Transverse colon (tissue), 4 donors: ENCODE measurements at regions not wholly inside any gene's neighbourhood (a gene's known extent, or its start where the extent isn't known, plus 50 kb on each side); places are given as distances from the start of the nearest gene placed in this dataset.

Source experiments
- EP300 ChIP-seq: sonication (generic); formaldehyde crosslinking; IDR thresholded peaks from one replicate; pipeline ENCODE4 v1.6.1; 2017; ENCODE audit warnings: antibody characterized with exemption, low read depth
- POLR2A ChIP-seq: fragments of 450-650 bp; IDR thresholded peaks from one replicate; pipeline ENCODE4 v1.6.1; 2016; ENCODE audit warnings: antibody characterized with exemption, mild to moderate bottlenecking, moderate library complexity
- POLR2AphosphoS5 ChIP-seq, 3 donors: sonication (generic); formaldehyde crosslinking; IDR thresholded peaks; one replicate each; pipeline ENCODE4 v1.6.1; 2016; ENCODE audit warnings: antibody characterized with exemption in 3 of 3
- TF ChIP-seq, protein P1 (sequence below), 5 experiments: fragments of 200-600 bp in 3 of 5; fragments of 450-650 bp in 2 of 5; sonication (generic) in 3 of 5; IDR thresholded peaks; 1 replicate in 2 of 5; 2 replicates in 3 of 5; pipeline ENCODE4 v1.5.1; 2016 to 2017; ENCODE audit warnings: antibody characterized with exemption in 5 of 5, inconsistent platforms in 3 of 5, mild to moderate bottlenecking in 2 of 5, moderate library complexity in 1 of 5

- TF ChIP-seq POLR2A (no peak), EP300 (no peak), POLR2AphosphoS5 (IDR thresholded peaks at IDR 0.05) (no peak)
- TF ChIP-seq, protein P1, sequence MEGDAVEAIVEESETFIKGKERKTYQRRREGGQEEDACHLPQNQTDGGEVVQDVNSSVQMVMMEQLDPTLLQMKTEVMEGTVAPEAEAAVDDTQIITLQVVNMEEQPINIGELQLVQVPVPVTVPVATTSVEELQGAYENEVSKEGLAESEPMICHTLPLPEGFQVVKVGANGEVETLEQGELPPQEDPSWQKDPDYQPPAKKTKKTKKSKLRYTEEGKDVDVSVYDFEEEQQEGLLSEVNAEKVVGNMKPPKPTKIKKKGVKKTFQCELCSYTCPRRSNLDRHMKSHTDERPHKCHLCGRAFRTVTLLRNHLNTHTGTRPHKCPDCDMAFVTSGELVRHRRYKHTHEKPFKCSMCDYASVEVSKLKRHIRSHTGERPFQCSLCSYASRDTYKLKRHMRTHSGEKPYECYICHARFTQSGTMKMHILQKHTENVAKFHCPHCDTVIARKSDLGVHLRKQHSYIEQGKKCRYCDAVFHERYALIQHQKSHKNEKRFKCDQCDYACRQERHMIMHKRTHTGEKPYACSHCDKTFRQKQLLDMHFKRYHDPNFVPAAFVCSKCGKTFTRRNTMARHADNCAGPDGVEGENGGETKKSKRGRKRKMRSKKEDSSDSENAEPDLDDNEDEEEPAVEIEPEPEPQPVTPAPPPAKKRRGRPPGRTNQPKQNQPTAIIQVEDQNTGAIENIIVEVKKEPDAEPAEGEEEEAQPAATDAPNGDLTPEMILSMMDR (IDR thresholded peaks at IDR 0.05), result no peak
Observed at GRCh38 chr6:90382760-90383159, 86.1 kb upstream of the BACH2 start.
